GM10248 (cell line): ENCODE measurements at regions not wholly inside any gene's neighbourhood (a gene's known extent, or its start where the extent isn't known, plus 50 kb on each side); places are given as distances from the start of the nearest gene placed in this dataset.

Experiments
- CTCF ChIA-PET: fragments of 300-600 bp; sonication (Branson Sonifier 250); formaldehyde crosslinking; extraction: SDS; loops from one replicate; lab custom pipeline; 2021; ENCODE audit warnings: antibody characterized with exemption; lab: Yijun Ruan, JAX
- POLR2A ChIA-PET: fragments of 350-650 bp; sonication (Branson Sonifier 250); formaldehyde crosslinking; extraction: SDS; loops from one replicate; lab custom pipeline; 2020; ENCODE audit warnings: antibody characterized with exemption; lab: Yijun Ruan, JAX
- DNase-seq: peaks from one replicate; pipeline ENCODE4 v3.0.0; 2012; ENCODE audit errors: extremely low spot score
- TF ChIP-seq, protein P1 (sequence below): IDR thresholded peaks from 2 replicates; pipeline ENCODE4 v1.5.1; 2012; ENCODE audit warnings: mild to moderate bottlenecking, low read depth; ENCODE audit errors: extremely low read depth, missing control alignments, control extremely low read depth

DNA sequence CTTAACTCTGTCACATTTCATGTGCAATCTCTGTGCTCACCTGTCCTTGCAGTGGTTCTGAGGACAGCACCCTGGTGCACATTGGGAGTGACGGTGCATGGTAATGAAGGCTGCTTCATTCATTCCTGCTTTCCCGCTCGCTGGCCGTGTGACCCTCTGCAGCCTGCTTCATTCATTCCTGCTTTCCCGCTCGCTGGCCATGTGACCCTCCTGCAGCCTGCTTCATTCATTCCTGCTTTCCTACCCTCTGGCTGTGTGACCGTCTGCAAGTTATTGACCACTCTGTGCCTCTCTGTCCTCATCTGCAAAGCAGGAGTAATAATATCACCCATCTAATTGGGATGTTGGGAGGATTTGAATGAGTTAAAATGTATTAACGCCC, 189.1 kb upstream of the TMEM132C start:
- TF ChIP-seq, protein P1, sequence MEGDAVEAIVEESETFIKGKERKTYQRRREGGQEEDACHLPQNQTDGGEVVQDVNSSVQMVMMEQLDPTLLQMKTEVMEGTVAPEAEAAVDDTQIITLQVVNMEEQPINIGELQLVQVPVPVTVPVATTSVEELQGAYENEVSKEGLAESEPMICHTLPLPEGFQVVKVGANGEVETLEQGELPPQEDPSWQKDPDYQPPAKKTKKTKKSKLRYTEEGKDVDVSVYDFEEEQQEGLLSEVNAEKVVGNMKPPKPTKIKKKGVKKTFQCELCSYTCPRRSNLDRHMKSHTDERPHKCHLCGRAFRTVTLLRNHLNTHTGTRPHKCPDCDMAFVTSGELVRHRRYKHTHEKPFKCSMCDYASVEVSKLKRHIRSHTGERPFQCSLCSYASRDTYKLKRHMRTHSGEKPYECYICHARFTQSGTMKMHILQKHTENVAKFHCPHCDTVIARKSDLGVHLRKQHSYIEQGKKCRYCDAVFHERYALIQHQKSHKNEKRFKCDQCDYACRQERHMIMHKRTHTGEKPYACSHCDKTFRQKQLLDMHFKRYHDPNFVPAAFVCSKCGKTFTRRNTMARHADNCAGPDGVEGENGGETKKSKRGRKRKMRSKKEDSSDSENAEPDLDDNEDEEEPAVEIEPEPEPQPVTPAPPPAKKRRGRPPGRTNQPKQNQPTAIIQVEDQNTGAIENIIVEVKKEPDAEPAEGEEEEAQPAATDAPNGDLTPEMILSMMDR: no peak
- ChIA-PET POLR2A (no interaction called here), CTCF (no interaction called here)
- no peak for DNase-seq

DNA sequence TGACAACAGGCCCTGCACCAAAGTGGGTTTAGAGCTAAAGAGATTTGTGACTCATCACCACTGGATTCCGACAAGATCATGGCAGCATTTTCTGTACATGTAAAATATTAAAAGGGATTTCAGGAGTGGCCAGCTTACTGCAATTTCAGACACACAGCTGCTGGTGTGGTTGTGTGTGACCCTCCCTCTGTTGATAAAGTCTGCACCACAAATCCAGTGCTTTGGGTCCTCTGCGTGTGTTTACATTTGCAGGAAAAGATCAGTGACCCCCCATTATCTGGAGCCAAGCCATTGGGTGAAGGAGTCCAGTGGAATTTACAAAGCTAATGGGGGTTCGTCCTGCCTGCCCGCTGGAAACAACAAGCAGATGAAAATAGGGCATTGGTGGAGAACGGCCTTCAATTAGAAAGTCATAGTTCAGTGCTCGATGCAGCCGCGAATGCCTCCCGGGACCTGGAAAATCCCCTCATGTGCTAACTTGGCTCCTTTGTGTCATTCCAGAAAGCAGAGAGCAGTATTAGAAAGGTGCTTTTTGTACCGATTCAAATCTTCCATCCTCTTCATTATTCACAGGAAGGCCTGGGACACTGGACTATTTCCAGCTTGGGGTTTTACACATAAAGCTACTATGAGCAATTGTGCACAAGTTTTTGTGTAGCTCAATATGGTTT, 188.5 kb upstream of the TMEM132C start:
- no peak for DNase-seq
- ChIA-PET POLR2A (no interaction called here), CTCF (no interaction called here)
- TF ChIP-seq, protein P1: no peak

DNA sequence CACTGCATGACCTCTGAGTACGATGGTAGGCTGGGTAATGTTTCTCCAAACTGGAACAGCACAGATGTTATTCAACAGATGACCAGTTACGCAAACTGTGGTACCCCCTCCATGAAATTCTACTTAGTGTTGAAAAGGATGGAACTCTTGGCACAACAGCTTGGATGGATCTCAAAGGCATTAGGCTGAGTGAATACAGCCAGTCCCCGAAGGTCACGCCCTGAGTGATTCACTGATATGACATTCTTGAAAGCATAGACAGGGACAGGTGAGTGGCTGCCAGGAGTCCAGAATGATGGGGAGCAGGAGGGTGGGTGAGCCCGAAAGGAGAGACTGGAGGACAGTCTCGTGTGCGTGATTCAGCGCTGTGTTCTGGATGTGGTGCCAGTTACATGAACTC, 187.5 kb upstream of the TMEM132C start:
- DNase-seq: no peak
- TF ChIP-seq, protein P1: no peak
- CTCF ChIA-PET: no interaction called here
- POLR2A ChIA-PET: no interaction called here

DNA sequence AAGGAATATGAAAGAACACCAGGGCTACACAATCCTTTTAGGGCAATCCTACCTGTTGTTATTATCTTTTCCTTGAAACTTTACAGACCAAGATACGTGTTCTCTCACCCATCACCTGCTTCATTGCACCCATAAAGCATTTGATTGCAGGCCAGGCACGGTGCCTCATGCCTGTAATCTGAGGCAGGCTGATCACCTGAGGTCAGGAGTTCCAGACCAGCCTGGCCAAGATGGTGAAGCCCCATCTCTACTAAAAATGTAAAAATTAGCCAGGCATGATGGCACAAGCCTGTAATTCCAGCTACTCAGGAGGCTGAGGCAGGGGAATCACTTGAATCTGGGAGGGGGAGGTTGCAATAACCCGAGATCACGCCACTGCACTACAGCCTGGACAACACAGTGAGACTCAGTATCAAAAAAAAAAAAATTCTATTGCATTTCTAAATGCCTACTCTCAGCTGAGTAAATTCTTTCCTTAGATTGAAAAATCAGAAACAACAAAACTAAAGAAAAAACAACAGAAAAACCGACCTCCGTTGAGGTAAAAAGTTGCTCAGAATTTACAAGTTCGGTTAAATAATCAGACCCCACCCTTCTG, 183.7 kb upstream of the TMEM132C start:
- POLR2A ChIA-PET: no interaction called here
- no peak for DNase-seq
- CTCF ChIA-PET: no interaction called here
- TF ChIP-seq, protein P1: no peak

DNA sequence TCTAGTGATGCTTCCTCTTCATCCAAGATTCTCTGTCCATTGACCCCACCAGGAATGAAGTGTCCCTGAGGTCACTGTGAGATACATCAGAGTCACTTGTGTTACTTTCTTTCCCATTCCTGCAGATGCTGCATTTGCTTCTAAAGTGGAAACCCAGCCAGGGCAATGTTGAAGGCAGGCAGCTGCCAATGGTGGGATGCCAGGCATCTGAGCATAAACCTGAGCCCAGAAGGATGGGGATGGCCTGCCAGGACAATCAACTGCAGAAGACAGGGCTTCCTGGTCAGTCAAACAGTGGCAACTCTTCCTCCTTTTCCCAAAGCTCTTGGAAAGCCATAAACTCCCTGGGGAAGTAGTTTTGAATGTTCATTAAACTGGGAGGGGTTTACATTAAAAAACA, 178.0 kb upstream of the TMEM132C start:
- no peak for DNase-seq
- TF ChIP-seq, protein P1: no peak
- POLR2A ChIA-PET: no interaction called here
- CTCF ChIA-PET: no interaction called here

DNA sequence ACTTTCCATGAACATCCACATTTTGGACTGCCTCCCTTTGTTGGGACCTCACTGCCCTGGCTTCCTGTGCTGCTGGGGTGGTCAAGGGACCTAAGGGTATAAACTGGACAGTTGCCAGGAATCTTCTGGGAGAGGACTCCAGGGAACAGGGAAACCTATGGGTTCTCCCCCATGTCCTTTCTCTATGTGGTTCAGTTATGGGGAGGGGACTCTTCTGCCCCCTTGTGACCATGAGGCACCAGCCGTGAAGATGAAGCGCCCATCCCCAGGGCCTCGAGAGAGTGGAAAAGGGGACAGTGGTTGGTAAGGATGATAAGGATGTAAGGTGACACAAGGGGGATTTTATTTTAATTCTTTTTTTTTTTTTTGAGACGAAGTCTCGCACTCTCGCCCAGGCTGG, 177.0 kb upstream of the TMEM132C start:
- ChIA-PET POLR2A (no interaction called here), CTCF (no interaction called here)
- no peak for DNase-seq
- TF ChIP-seq, protein P1: no peak
